Embryonic facial prominence (tissue), 1 donor: ENCODE measurements at regions not wholly inside any gene's neighbourhood (a gene's known extent, or its start where the extent isn't known, plus 50 kb on each side); places are given as distances from the start of the nearest gene placed in this dataset.

ENCODE experiments used
- DNase-seq: peaks from one replicate; pipeline ENCODE4 v3.0.0-alpha.2; 2016; ENCODE audit errors: extremely low spot score

DNA sequence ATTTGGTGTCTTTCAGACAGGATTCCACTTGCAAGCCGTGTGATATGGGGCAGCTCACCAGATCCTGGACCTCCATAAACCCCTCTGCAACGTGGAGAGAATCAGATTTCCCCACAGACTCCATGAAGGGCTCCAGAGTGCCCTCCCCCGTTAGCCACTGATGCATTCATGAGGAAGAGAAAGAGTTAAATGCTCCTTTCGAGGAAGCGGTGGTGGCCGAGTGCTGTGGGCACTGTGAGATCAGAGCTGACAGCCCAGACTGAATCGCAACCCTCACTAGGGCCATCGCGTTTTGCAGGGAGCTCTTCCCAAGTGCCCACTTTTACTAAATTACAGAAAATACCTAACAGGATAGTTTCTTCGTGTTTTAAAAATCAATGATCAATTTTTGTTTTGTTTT lies 226.3 kb upstream of the ZNF32 start:
- DNase-seq, result no peak

DNA sequence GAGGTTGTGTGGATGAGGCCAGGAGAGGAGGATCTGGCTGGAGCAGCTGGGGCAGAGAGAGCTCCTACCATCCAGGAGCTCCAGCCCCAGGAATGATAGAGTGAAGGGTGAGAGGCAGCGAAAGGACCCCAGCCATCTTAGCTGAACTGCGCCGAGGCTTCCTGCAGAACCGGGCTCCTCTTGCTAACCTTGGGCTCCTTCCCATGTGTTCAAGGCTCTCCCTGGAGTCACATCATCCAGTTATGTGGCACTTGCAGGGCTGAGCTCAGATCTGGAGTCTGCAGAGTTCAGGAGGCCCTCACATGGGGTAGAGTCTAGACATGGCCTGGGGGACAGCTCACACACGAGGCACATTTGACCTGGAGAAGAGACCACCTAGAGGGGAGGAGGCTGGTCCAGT lies 225.0 kb upstream of the ZNF32 start:
- no peak for DNase-seq

DNA sequence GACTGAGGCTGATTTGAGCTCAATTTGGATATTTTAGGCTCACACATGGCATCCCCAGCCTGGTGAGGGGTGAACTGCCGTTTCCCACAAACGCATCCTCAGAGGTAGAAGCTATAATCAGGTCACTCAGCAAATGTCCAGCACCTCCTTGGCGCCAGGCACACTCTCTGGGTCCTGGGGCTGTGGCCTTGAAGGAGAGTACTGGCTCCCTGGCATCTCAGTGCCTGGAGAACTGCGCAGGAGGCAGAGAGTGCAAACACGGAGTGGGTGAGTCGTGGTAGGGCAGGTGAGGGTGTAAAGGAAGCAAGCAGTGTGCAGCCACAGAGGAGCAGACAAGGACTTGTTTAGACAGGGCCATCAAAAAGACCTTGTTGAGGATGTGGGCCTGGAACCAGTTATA lies 224.0 kb upstream of the ZNF32 start:
- no peak for DNase-seq

DNA sequence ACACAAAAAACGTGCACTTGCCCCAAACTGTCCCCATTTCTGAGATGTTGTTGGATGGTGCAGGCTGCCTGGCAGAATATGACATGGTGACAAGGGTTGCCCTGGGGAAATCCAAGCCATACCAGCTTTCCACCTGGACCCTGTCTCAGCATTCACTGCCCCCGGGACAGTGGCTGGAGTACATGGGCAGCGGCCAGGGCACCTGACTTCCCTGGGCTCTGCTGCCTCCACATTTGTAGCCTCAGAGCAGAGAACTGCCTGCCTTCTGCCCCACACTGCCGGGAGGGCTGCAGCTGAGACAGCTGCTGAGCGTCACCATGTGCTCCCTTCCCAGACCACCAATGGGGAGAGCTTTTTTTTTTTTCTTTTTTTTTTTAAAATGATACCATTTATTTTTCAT lies 222.9 kb upstream of the ZNF32 start:
- DNase-seq, result no peak

DNA sequence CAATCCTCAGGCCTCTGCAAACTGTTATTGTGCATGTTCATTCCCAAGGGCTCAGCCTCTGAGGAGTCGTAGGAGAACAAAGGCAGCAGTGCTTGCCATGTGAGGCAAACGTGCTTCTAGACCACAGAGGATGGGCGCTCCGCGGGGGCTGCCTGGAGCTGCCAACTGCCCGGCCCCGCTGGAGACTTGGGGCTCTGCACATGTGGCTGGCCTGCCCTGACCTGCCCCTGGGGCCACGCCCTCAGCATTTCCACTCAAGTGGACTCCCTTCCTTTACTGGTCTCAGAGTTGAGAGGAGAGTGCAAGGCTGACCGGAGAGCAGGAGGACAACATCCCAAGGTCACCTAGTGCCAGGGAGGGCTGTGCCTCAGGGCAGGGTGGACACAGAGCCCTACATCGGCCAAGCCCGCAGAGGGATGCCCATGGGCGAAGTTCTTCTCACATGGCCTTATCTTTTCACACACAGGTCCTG lies 222.3 kb upstream of the ZNF32 start:
- DNase-seq, result no peak

DNA sequence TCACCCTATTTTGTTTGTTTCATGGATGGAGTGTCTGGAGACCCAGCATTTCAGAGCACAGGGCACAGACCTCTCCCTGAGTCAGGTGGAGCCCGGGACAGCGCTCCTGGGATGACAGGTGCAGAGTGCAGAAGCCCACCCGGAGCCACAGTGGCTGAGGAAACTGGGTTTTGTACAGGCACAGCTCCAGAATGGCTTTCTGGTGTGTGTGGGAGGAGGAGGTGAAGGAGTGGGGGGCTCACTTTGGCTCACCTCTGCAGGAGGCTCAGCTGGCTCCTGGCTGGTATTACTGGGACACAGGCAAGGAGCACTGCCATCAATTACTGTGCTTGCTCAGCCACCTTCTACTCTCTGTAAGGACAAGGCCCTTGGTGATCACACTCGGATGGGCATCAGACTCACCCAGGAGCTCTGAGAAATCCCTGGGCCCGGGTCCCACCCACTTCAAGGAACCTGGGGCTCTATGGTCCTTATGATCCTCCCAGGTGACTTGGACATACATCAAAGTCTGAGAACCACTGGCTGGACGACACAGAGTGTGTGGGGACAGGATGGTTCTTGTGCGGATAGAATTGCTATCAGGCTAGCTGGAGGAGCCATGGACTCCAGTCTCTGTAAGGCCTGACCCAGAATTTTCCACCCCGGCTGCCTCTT lies 221.1 kb upstream of the ZNF32 start:
- no peak for DNase-seq

DNA sequence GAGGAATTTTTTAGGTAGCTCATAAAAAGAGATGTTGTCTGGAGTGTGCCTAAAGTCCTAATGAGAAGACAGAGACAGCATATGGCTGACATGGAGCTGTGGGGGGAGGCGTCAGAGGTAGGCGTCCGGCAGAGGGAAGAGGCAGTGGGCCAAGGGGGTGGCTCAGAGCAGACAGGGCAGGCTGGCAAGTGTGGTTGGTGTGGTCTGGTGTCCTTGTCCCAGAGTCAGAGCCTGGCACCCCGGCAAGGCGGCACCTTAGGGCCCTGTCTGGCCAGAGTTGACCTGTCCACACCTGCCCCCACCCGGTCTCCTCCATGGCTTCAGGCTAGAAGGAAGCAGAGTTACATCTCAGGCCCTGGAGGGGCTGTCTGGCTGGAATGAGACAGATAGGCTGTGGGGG lies 220.3 kb upstream of the ZNF32 start:
- no peak for DNase-seq

DNA sequence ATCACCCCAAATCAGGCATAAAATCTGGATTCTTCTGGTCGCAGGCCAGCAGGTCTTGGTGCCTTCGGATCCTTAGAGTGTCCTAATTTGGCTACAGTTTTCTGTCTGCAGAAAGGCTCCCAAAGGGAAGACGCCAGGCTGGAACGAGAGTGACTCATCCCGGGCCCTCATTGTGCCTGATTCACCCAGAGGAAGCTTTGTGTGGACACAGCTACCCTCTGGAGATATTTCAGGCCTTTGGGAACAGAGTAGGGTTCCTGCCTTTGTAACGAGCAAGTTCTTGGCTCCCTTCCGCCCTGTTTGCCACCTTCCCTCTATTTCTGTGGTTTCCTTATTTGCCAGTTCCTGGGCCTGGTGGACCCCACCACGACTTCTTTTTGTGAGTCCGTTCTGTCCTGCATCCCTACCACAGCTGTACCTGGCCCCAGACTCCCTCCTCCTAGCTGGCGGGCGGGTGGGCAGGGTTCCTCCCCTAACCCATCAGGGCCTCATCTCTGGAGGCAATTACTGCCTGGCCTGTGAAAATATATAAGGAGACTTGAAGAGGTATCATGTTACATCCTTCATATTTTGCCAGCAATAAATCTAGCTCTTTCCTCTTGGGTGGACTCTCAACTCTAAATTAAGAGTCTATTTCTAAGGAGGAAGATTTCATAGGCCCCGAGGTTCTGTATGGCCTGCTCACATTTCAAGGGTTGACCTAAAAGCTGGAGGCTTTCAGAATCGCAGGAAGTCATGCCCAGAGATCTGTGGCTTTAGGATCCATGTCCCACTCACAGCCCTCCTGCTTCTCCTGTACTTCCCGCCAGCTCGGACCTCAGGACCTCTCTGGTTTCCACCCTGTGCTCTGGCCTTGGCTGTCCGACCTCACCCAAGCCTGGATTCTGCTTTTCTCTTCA lies 219.2 kb upstream of the ZNF32 start:
- peak; percentile 25 for DNase-seq

DNA sequence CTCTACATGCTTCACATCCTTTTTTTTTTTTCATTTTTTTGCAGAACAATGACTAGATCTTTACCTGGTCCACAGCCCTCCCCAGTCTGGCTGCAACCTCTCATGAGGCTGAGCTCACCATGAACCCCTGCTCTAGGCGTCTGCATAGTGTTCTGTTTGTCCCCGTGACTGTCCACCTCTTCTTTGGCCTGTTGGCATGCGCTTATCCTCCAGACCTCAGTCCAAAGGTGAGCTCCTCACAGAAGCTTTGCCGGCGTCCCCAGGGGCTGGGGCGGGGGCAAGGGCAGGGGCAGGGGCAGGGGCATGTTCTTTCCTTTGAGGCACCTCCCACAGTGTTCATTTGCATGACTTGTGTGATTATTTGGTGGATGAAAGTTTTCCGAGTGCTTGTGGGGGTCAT lies 218.4 kb upstream of the ZNF32 start:
- no peak for DNase-seq

DNA sequence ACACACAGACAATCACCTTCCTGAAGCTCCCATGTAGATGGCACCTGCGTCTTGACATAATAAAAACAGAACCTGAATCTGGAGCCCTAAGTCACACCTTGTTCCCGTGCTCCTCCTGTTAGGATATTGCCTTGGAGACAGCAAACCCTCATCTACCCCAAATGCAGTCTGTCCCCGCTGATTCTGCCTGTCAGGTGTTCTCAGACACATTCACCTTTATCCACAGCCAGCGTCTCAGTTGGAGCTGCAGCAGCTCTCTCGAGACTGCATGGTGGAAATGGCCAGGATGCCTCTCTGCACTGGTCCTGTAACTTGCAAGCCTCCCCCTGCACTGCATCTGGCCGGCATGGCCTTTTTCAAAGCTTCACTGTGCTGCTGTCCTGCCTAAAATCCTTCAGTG lies 218.0 kb upstream of the ZNF32 start:
- no peak for DNase-seq

DNA sequence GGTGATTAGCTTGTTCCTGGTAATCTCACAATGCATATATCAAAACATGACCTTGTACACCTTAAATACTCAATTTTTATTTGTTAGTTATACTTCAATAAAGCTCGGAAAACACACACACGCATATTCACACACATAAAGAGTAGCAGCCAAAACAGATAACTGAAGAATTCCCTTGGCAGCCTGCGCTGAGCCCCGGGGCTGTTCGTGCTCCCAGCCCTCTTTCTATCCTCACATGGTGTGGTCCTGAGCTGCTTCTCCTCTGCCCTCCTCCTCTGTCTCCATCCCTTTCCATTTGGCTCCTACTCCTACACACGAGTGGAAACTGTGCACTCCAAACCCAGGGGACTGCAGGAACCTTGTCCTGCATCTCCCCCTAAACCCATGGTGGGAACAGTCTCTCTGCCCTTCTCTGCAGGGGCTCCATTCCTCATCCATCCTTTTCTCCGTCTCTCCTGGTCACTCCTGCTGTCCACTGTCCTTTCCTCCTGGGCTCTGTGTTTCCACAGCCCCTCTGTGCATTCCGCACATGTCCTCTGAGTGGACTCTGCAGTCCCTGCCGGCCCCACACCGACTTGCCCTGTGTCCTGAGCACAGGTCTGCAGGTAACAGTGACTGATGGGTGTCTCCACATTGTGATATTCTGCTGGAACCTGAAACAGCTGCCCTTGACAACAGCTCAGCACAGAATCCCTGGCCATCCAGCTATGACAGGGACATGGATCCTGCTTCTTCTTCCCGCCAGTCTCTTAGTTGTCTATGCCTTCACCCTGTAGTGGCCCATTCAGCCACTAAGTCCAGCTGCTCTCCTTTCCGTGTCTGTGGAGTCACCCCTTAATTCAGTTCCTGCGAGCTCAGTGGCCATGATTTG lies 216.8 kb upstream of the ZNF32 start:
- DNase-seq, result no peak

DNA sequence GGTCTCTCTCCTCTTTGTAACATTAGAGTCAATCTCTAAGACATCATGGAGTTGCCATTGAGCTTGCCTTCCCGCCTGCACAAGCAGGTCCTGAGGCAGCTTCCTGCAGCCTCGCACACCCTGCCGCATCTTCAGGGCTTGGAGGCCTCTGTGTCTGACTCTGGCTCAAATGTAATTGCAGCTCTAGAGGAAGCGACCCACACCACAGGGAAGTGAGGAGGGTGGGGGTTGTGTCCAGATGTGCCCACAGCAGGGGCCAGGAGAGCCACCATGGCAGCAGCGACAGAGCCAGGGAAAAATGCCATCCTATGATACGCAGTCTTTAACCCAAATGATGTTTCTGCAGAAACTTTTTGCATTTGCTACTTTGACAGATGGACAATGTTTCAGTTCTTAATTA lies 216.0 kb upstream of the ZNF32 start:
- no peak for DNase-seq

DNA sequence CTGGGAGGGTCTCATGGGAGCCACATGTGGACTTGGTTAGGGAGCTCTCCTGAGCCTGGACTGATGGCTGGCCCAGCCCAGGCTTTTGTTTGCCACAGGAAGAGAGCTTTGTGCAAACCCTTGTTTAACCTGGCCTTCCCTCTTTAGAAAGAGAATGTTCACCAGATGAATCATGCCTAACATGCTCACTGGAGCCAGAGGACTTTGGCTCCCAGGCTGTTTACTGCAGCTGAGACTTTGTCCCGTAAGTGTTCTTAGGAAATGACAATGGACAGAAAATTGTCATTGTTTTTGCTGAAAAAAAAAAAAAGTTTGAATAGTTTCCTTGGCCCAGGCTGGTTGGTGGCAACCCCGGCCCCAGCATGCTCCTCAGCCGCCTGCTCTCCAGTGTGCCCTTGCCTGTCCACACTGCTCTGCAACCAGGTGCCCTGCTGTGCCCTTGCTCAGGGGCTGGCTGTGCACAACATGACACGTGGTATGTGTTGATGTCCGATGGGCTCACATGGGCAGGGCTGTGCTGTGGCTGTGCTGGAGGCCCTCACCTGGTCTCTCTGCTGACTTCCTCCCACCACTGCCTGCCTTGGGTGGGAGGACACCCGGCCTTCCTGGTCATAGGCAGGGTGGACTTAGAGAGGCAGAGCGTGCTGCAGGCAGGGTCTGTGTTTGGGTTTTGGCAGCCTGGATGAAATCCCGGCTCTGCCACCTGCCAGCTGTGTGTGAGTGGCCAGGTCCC lies 215.3 kb upstream of the ZNF32 start:
- no peak for DNase-seq

DNA sequence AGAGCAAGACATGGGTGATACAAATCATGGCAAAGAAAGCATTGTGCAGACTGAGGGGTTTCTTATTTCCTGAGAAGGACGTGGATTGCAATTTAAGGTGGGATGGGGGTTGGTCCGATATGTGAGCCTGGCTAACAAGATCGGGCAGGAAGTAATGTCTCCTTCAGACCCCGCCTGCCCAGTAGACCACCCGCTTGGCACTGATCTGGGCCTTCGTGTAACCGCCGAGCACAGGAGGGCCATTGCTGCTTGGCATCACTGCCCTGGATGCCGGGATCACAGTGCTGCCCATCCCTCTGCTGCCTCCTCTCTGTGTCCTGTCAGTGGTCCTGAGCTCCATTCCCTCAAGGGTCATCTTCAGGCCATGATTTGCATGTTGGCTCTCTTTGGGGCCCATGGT lies 214.6 kb upstream of the ZNF32 start:
- no peak for DNase-seq

DNA sequence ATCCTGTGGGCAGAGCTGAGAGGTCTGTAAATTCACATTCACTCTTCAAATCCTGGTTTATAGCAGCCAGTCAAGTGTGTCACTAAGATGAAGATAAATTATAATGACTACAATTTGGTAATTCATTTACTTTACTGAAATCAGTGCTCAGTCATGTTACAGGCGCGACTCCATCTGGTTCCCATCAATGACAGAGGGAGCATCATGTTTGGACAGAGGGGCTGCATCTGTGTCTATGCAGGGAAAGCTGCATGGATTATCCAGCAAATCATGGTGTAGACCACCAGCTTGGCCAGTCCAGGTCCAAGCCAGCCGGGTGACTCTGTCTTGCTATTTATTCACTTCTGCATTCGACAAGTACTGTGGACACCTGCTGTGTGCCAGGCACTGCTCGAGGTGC lies 214.1 kb upstream of the ZNF32 start:
- DNase-seq, result no peak

DNA sequence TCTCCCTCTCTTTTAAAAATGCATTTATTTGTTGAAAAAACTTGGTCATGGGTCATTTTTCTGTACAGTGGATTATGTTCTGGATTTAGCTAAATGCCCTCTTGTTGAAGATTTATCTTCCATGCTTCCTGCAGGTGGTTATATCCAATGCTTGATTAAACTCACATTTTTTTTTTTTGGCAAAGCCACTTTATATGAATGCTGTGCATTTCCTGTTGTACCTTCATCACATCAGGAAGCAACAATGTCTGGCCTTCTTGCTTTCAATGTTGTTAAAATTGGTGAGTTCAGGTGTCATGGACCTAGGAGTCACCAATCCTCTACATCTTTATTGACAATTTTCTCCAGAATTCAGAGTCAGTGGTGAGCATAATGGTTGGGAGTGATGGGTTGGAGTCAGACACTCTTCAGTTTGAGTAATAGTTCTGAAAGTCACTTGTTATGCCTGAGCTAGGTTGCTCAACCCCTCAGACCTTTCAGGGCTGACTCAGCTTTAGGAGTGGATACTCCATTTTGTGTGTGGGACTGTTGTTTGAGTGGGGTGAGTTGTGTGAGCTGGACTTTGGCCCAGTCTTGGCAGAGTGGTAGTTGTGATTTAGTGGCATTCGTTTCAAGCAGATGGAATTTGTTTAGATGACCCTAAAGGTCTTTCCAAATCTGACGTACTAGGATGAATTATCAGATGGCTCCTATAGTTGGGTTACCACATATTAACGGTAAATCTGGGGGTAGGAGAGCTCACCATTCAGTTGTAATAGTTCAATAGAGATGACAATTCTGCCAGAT lies 213.5 kb upstream of the ZNF32 start:
- DNase-seq, result no peak

DNA sequence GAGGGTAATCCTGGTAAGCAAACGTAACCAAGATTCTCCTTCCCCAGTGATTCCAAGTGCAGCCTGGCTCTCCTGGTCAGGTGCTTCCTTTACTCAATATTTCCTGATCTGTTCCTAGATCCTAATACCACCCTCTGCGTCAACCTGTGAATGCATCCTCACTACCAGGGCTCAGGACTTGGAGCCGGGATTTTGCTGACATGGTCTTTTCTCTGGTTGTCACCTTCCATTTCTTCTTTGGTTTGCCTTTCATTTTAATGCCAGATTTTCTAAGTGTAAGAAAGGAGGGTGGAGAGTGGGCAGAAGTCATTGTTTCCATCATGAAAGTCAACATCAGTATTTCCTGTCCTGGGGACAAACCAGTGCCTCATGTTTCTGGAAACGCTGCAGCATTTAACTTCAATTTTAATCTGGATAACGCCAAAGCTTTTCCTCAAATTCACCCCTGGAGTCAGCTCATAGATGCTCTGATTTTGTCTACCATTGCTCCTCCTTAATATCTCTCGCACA lies 210.4 kb upstream of the ZNF32 start:
- no peak for DNase-seq

DNA sequence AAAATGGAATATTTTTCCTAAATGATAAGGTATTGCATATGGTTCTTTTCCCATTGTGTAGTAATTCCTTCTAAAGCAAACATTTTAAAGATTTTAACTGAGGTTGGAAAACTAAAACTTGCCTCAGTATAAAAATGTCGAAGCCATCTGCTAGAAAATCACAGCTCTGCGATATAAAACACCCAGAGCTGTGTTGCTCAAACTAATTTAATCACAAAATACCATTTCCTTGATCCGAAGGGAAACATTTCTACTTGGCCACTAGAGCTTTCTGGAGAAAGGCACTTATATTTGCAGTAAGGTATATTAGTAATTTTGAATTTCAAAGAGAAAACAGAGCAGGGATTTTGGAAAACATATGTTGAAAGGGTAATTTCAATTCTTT lies 209.2 kb upstream of the ZNF32 start:
- no peak for DNase-seq

DNA sequence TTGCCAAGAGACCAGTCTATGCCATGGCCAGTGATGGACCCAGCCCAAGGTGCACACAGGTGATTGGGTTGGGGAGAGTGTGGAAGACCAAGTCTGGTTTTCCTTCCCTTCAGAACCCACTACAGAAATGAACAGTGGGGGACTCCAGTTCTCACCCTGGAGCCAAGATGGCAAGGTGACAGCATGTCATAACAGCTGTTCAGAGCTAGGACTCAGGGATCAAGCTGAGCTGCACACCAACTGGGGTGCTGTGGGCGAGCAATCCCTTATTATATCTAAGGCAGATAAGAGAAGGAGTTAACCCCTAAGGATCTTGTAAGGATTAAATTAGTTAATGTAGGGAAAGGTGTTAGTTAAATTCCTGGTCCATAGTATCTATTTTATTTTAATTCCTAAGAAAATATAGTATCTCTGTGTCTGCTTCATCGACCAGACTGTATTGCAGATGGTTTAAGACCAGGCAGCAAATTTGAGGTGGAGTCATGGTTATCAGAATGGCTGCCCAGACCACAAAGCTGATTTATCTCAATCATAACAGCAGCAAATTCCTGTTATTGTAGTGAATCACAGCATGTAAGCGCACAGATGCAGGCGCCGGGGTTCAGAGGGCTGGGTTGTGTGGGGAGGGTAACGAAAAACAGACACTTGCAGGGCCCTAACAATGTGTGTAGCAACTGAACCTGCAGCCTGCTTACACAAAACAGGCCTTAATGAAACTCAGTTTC lies 208.7 kb upstream of the ZNF32 start:
- DNase-seq, result no peak

DNA sequence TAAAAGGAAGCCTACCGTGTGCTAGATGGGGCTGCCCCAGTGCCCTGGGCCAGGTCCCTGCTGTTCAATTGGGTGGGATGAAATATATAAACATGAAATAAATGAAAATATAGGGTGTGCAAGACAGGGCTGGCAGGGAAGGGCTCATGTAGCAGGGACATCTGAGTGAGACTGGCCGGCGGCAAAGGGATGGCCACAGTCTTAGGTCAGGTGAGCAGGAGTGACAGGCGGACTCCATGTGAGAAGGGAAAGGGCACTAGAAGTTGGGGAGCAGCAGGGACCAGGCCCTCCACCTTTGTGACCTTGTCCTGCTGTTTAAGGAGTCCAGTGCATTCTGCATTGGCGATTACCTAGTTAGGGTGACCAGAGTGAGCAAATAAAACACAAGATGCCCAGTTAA lies 207.6 kb upstream of the ZNF32 start:
- no peak for DNase-seq
